CD14-positive monocyte (primary cell): ENCODE measurements at regions not wholly inside any gene's neighbourhood (a gene's known extent, or its start where the extent isn't known, plus 50 kb on each side); places are given as distances from the start of the nearest gene placed in this dataset.

Experiments
- DNase-seq, 3 donors: peaks; one replicate each; pipeline ENCODE4 v3.0.0-alpha.2; 2011 to 2022
- H2AFZ ChIP-seq: 2 replicates; pipeline ENCODE4 v1.6.0; 2012; ENCODE audit warnings: mild to moderate bottlenecking, low read depth, low read length, inconsistent platforms; ENCODE audit not compliant: insufficient read depth, poor library complexity, severe bottlenecking
- H3K27ac ChIP-seq, 2 donors: 1 replicate in 1 of 2; 2 replicates in 1 of 2; pipeline ENCODE4 v1.5.1; 2012 to 2013; ENCODE audit warnings: low read length in 2 of 2, control low read depth in 1 of 2, inconsistent platforms in 1 of 2, low read depth in 1 of 2, mild to moderate bottlenecking in 1 of 2
- H3K27me3 ChIP-seq, 2 donors: one replicate each; pipeline versions ENCODE4 v1.6.0 to v1.6.1; 2011 to 2013; ENCODE audit warnings: low read length in 2 of 2; ENCODE audit not compliant: control insufficient read depth in 2 of 2, insufficient read depth in 2 of 2
- H3K36me3 ChIP-seq, 2 donors: replicated peaks in 1 of 2; 1 replicate in 1 of 2; 2 replicates in 1 of 2; pipeline versions ENCODE4 v1.5.1 to v1.6.1; 2012 to 2013; ENCODE audit warnings: low read length in 2 of 2, control low read depth in 1 of 2, inconsistent platforms in 1 of 2, mild to moderate bottlenecking in 1 of 2; ENCODE audit not compliant: insufficient read depth in 2 of 2, control insufficient read depth in 1 of 2
- H3K4me1 ChIP-seq, 2 donors: 1 replicate in 1 of 2; 2 replicates in 1 of 2; pipeline versions ENCODE4 v1.5.1 to v1.6.1; 2012 to 2013; ENCODE audit warnings: low read length in 2 of 2, control low read depth in 1 of 2, inconsistent platforms in 1 of 2, mild to moderate bottlenecking in 1 of 2, moderate library complexity in 1 of 2; ENCODE audit not compliant: insufficient read depth in 2 of 2, control insufficient read depth in 1 of 2
- H3K4me2 ChIP-seq: replicated peaks from 2 replicates; pipeline ENCODE3; 2012; ENCODE audit warnings: low read length, moderate library complexity, mild to moderate bottlenecking; ENCODE audit not compliant: poor library complexity, severe bottlenecking; ENCODE audit errors: extremely low read depth
- H3K4me3 ChIP-seq, 3 experiments: fragments of 200-600 bp in 1 of 3; sonication (generic) in 1 of 3; replicated peaks in 1 of 3; 1 replicate in 2 of 3; 2 replicates in 1 of 3; pipeline ENCODE4 v1.5.1; 2011 to 2013; ENCODE audit warnings: low read length in 3 of 3, mild to moderate bottlenecking in 3 of 3, control low read depth in 2 of 3, low read depth in 2 of 3, inconsistent platforms in 1 of 3, moderate library complexity in 1 of 3
- H3K79me2 ChIP-seq: 2 replicates; pipeline ENCODE4 v1.6.0; 2012; ENCODE audit warnings: mild to moderate bottlenecking, control low read depth, inconsistent platforms, low read length, moderate library complexity; ENCODE audit not compliant: insufficient read depth
- H3K9ac ChIP-seq: 2 replicates; pipeline ENCODE4 v1.6.0; 2017; ENCODE audit warnings: low read length, mild to moderate bottlenecking; ENCODE audit not compliant: insufficient read depth, poor library complexity, severe bottlenecking
- H3K9me3 ChIP-seq, 2 donors: replicated peaks in 1 of 2; 1 replicate in 1 of 2; 2 replicates in 1 of 2; pipeline versions ENCODE4 v1.5.1 to v1.6.1; 2012 to 2013; ENCODE audit warnings: low read length in 2 of 2, control low read depth in 1 of 2; ENCODE audit not compliant: control insufficient read depth in 1 of 2, insufficient read depth in 1 of 2
- H4K20me1 ChIP-seq: 2 replicates; pipeline ENCODE4 v1.6.0; 2012; ENCODE audit warnings: mild to moderate bottlenecking, low read length, control low read depth, moderate library complexity; ENCODE audit not compliant: insufficient read depth
- H3K27ac Mint-ChIP-seq, 7 donors: one replicate each; pipeline ENCODE4 v1.8.0; 2020; ENCODE audit warnings: mild to moderate bottlenecking in 7 of 7, mixed read lengths in 7 of 7, moderate library complexity in 6 of 7, inconsistent platforms in 2 of 7
- H3K27me3 Mint-ChIP-seq, 3 donors: one replicate each; pipeline ENCODE4 v1.8.0; 2021 to 2022; ENCODE audit warnings: low read depth in 3 of 3, mild to moderate bottlenecking in 3 of 3, mixed read lengths in 3 of 3, moderate library complexity in 3 of 3, inconsistent platforms in 1 of 3
- H3K36me3 Mint-ChIP-seq, 2 donors: one replicate each; pipeline ENCODE4 v1.8.0; 2020; ENCODE audit warnings: mixed read lengths in 2 of 2, inconsistent platforms in 1 of 2, mild to moderate bottlenecking in 1 of 2
- H3K4me1 Mint-ChIP-seq: one replicate; pipeline ENCODE4 v1.8.0; 2020; ENCODE audit warnings: mild to moderate bottlenecking, mixed read lengths
- H3K4me3 Mint-ChIP-seq, 2 donors: one replicate each; pipeline ENCODE4 v1.8.0; 2020; ENCODE audit warnings: mild to moderate bottlenecking in 2 of 2, mixed read lengths in 2 of 2, moderate library complexity in 1 of 2
- H3K9me3 Mint-ChIP-seq, 7 donors: one replicate each; pipeline ENCODE4 v1.8.0; 2020 to 2022; ENCODE audit warnings: mixed read lengths in 7 of 7, mild to moderate bottlenecking in 6 of 7, moderate library complexity in 6 of 7, inconsistent platforms in 2 of 7
- WGBS: methylation state at CpG from one replicate; pipeline ENCODE4 v1.1.5; 2013; ENCODE audit warnings: missing lambda C conversion rate; ENCODE audit not compliant: insufficient coverage; 5-methylcytosine and 5-hydroxymethylcytosine counted together
- intact Hi-C, 2 donors: fragments of 100-400 bp; cut with micrococcal nuclease; formaldehyde crosslinking; loops; one replicate each; pipeline versions ENCODE4 v1.15.0 to v1.15.1; 2023
- TF ChIP-seq, protein P1 (sequence below): fragments of 200-600 bp; IDR thresholded peaks from one replicate; pipeline ENCODE4 v1.8.0; 2022; ENCODE audit warnings: antibody characterized with exemption, mild to moderate bottlenecking

DNA sequence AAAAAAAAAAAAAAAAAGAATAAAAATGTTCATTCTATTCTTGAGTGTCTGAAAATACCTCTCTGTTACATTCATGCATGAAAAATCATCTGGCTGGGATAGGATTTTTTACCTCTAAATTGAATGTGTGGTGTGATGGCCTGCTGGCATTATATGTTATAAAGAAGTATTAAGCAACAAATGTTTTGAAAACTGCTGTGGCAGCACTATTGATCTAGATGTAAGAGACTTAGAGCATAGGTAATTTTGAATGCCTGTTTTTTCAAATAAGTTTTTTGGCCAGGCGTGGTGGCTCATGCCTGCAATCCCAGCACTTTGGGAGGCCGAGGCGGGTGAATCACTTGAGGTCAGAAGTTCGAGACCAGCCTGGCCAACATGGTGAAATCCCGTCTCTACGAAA, 147.0 kb upstream of the LINC00305 start:
- WGBS: 95% methylated on average over 6 of the region's 6 CpGs
- intact Hi-C loops: no loop called here

DNA sequence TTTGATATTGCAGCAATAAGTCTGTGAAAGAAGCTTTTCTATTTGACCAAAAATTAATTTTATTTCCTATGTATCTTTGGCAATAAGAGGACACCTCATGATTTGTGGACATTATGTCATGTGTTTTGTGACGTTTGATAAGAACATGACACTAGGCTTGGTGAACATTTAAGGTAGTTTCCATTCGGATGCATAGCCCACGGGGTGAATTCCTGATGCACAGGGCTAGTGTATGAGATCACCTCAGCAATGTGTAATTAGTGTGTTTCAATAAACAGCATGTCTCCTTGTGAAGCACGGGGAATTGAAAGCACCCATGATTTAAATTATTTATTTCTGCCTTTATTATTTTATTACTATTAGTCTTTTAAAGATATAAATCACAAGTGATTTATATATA, 146.1 kb upstream of the LINC00305 start:
- 90% methylated on average over 2 of the region's 4 CpGs for WGBS
- Histone ChIP-seq H3K4me3 (no peak overlapping the region), H3K27me3 (no peaks in the 10 kb centered on the region), H3K4me1 (no peaks in the 10 kb centered on the region), H3K9ac (no peak overlapping the region), H3K27ac (no peak overlapping the region), H4K20me1 (no peaks in the 10 kb centered on the region), H3K36me3 (no peaks in the 10 kb centered on the region), H2AFZ (no peak overlapping the region), H3K79me2 (no peaks in the 10 kb centered on the region), H3K9me3 (peaks cover 0 to 4% of the 10 kb centered on the region in 2 donors), H3K4me2 (no peak overlapping the region)
- no peak for DNase-seq
- no peaks in the 10 kb centered on the region for H3K36me3 Mint-ChIP-seq
- H3K27ac Mint-ChIP-seq: no peak overlapping the region
- H3K4me3 Mint-ChIP-seq: no peak overlapping the region
- H3K27me3 Mint-ChIP-seq: no peaks in the 10 kb centered on the region
- TF ChIP-seq, protein P1, sequence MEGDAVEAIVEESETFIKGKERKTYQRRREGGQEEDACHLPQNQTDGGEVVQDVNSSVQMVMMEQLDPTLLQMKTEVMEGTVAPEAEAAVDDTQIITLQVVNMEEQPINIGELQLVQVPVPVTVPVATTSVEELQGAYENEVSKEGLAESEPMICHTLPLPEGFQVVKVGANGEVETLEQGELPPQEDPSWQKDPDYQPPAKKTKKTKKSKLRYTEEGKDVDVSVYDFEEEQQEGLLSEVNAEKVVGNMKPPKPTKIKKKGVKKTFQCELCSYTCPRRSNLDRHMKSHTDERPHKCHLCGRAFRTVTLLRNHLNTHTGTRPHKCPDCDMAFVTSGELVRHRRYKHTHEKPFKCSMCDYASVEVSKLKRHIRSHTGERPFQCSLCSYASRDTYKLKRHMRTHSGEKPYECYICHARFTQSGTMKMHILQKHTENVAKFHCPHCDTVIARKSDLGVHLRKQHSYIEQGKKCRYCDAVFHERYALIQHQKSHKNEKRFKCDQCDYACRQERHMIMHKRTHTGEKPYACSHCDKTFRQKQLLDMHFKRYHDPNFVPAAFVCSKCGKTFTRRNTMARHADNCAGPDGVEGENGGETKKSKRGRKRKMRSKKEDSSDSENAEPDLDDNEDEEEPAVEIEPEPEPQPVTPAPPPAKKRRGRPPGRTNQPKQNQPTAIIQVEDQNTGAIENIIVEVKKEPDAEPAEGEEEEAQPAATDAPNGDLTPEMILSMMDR: no peak
- H3K9me3 Mint-ChIP-seq: peaks cover 0 to 9% (median 4%) of the 10 kb centered on the region in 7 donors
- H3K4me1 Mint-ChIP-seq: no peaks in the 10 kb centered on the region
- intact Hi-C loops: no loop called here

More for the DNA sequence above, 147.0 kb upstream of the LINC00305 start:
- Histone ChIP-seq H3K4me2 (no peak overlapping the region), H3K36me3 (no peaks in the 10 kb centered on the region), H2AFZ (no peak overlapping the region), H3K27me3 (no peaks in the 10 kb centered on the region), H4K20me1 (no peaks in the 10 kb centered on the region), H3K9ac (no peak overlapping the region), H3K4me3 (no peak overlapping the region), H3K79me2 (no peaks in the 10 kb centered on the region), H3K27ac (no peak overlapping the region), H3K4me1 (no peaks in the 10 kb centered on the region), H3K9me3 (peaks cover 0 to 4% of the 10 kb centered on the region in 2 donors)
- Mint-ChIP-seq H3K9me3 (peaks cover 0 to 8% (median 4%) of the 10 kb centered on the region in 7 donors), H3K27me3 (no peaks in the 10 kb centered on the region), H3K27ac (no peak overlapping the region), H3K4me3 (no peak overlapping the region), H3K4me1 (no peaks in the 10 kb centered on the region), H3K36me3 (no peaks in the 10 kb centered on the region)
- DNase-seq: no peak
- TF ChIP-seq, protein P1: no peak
